Germinal center (tissue), 1 donor: ENCODE measurements at regions not wholly inside any gene's neighbourhood (a gene's known extent, or its start where the extent isn't known, plus 50 kb on each side); places are given as distances from the start of the nearest gene placed in this dataset.
"Not testable (repeated sequence)": the region's sequence is repeated elsewhere in the genome, so short reads cannot be mapped to it uniquely, and the experiment has no call there.

Experiments
- DNase-seq: peaks from one replicate; pipeline ENCODE4 v3.0.0; 2012; ENCODE audit warnings: mixed read lengths, low spot score

DNA sequence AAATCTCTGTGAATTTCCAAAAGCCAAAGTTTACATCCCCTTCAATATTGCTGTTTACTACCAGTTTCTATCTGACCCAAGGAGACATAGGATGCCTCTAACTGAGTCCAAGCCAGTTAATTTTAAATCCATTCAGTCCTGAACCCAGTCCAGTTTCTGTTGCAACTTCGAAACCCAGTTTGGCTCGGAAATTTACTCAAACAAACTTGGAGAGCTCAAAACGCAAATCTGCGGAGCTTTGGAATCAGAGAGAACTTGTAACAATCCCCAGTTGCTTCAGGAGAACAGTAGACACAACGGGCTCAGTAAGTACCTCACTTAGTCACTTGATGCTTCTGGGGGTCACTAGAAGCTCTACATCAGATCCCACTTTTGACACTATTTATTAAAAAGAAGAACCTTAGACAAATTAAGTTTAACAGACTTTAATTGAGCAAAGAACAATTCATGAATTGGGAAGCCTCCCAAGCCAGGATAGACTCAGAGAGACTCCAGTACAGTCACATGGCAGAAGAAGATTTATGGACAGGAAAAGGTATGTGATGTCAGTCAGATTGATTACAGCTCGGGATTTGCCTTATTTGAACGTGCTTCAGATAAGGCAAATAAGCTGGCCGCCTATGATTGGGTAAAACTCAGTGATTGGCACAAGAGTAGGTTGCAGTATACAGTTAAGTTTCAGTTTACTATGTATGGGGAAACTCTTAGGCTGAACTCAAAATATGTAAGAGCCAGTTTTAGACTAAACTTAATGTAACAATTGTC lies 118.0 kb downstream of the RFPL4B start:
- no peak for DNase-seq

DNA sequence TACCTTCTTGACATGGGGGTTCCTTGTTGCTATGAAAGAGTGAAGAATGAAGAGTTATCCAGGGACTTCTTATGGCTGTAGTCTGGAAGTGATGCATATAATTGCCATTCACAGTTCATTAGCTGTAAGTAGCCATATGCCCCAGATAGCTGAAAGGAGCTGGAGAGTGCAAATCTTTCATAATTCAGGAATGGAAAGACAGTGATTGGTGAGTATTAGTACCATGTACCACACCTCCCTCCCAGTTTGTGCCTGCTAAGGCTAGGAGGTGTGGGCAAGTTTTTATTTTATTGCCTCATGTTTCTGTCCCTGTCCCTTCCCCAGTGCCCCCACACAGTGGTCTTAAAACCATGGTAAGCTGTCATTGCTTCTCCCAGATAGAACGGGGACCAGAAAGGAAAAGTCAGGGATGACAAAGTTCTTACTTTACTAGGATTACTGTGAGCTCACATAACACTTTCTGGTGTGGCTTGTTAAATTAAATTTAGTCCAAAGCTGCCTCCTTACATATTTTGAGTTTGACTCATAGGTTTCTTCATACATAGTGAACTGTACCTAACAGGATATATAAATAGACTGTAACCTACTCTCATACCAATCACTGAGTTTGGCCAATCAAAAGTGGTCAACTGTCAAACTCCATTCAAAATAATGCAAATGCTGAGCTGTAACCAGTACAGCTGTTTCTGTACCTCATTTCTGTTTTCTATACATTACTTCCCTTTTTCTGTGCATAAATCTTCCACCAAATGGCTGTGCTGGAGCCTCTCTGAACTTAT lies 119.4 kb downstream of the RFPL4B start:
- no peak for DNase-seq

DNA sequence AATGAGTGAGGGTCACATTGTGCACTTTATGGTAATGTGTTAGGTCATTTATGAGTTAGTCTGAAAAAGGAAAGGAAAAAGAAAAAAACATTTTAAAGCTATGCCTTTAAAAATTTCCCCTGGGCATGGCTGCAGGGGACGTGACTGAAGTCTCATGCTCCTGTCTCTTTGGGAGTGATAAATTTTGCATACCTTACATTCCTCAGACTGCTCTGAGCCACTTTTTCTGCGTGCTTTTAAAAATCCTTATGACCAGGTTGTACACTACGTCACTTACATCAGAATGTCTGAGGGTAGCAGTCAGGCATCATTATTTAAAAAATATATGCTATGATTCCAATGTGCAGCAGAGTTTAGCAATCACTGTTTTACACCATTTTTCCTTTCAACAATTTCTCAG lies 121.2 kb downstream of the RFPL4B start:
- no peak for DNase-seq

DNA sequence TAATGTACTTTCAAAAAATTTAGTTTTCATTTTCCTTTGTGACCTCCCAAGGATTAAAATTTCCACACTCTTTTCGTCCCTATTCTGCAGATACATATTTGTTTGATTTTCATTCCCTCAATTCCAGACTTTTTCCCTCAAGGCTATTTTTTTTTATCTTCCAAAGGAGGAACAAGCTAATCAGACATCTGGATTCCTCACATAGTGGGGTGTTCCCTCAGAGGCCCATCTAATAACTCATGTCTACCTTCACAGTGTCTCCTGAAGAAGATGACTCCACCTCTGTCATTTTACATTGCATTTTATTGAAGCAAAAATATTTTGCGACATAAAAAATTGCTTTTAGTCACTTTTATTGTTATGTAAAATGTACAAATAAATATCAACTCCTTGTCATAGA lies 122.2 kb downstream of the RFPL4B start:
- no peak for DNase-seq

GRCh38 chr6:112470376-112470775 lies 123.2 kb downstream of the RFPL4B start:
- DNase-seq: no peak

DNA sequence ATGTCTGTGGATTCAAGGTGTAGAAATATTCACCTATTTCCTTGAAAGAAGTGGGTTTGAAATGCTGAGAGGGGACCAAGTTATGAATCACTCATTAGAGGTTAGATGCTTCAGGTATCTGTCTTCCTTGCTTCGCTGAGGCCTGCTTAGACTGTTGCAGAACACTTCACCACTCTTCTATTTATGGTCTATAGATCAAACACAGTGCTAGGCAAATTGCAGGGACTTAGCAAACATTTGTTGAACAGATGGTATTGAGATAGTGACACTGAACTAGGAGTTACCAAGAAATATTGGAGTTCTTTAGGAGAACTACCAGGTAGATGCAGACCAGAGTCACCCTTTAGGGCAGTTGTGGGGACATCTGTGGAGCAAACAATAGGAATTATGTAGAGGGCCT lies 123.8 kb downstream of the RFPL4B start:
- no peak for DNase-seq

- DNase-seq: no peak
These were observed 128.0 kb downstream of the RFPL4B start for GRCh38 chr6:112475083-112475482.

DNA sequence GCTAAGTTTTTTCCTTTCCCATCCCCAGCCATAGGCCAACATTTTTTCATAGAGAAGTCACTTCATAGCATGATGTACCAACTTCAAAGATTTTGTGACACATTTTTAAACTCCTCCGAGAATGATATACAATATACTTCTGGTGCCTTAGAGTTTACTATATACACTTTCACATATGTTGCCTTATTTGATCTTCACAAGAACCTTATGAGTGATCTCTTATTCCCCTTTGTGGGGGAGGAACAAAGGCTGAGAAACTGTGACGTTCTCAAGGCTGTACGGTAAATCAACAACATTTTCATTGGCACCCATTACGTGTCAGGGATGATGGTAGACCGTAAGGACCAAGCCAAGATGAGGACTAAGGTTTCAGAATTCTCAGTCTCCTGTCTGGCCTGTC lies 130.0 kb downstream of the RFPL4B start:
- DNase-seq: no peak

GRCh38 chr6:112478036-112478435 lies 130.9 kb downstream of the RFPL4B start:
- DNase-seq: no peak

GRCh38 chr6:112479975-112480374 lies 132.8 kb downstream of the RFPL4B start:
- DNase-seq: not testable (repeated sequence)

GRCh38 chr6:112480553-112480952 lies 133.4 kb downstream of the RFPL4B start:
- no peak for DNase-seq

GRCh38 chr6:112481211-112481610 lies 134.1 kb downstream of the RFPL4B start:
- DNase-seq: no peak

GRCh38 chr6:112482373-112482772 lies 135.2 kb downstream of the RFPL4B start:
- DNase-seq: no peak

DNA sequence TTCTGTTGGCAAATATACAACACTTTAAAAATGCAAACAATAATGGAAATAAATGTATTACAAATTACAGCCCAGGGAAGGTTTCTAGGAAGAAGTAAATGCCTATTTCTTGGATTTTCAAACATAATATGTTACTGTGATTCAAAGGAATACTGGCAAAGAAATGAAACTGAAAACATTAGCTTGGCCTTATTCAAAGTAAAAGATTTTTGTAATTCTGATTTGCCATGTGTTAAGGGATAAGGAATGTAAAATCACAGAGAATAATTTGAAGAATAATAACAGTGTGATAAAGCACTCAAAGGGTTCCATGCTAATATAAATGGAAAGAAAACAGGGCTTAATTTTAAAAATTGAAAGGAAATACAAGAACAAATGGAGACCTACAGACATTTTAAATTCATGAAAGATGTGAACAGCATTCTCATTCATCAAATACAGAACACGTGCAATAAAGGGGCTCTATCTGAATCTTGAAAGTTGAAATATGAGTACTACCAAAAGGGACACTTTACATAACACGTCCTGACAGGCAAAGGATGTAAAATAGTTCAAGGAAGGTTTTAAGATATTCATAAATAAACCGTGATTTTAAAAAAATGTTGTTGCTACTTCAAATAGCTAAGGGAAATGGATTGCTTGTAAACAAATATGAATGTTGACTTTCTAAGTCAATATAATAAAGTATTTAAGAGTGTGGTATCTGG lies 138.1 kb downstream of the RFPL4B start:
- no peak for DNase-seq

DNA sequence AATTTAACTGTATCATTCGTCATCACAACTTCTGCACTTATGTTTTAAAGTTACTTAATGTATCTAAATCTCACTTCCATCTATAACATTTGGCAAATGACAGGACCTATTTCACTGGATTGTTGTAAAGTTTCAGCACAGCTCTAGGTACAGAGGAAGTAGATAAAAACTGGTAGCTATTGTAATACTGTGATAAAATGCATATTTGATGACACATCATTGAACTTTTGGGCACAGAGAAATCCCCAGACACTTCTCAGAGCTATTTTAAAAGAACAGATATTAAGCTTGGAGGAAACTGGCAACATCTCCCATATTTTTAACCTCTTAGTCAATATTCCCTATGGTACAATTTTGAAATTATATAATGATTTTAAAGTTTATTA lies 138.7 kb downstream of the RFPL4B start:
- no peak for DNase-seq

- DNase-seq: no peak
These were observed 139.3 kb downstream of the RFPL4B start for GRCh38 chr6:112486454-112486853.

- no peak for DNase-seq
These were observed 141.1 kb downstream of the RFPL4B start for GRCh38 chr6:112488238-112488637.

- DNase-seq: no peak
These were observed 154.6 kb downstream of the RFPL4B start for GRCh38 chr6:112501705-112502104.

GRCh38 chr6:112502351-112503090 lies 155.4 kb downstream of the RFPL4B start:
- DNase-seq: no peak

GRCh38 chr6:112503091-112503596 lies 156.0 kb downstream of the RFPL4B start:
- DNase-seq: no peak

GRCh38 chr6:112504621-112505020 lies 157.5 kb downstream of the RFPL4B start:
- DNase-seq: no peak

- DNase-seq: no peak
These were observed 164.3 kb downstream of the RFPL4B start for GRCh38 chr6:112511441-112511840.
